ENCODE measurements at regions not wholly inside any gene's neighbourhood (a gene's known extent, or its start where the extent isn't known, plus 50 kb on each side); places are given as distances from the start of the nearest gene placed in this dataset.

- Histone ChIP-seq H3K27me3 (ENCODE audit: insufficient read depth, low read length) (no peaks in the 10 kb centered on the region), H3K27ac (ENCODE audit: low read depth, low read length) (no peak overlapping the region), H3K9me3 (ENCODE audit: control insufficient read depth in 1 of 2, low read length in 2 of 2) (no peaks in the 10 kb centered on the region), H3K4me1 (ENCODE audit: insufficient read depth, low read length) (no peaks in the 10 kb centered on the region), H3K36me3 (ENCODE audit: insufficient read depth, low read length) (no peaks in the 10 kb centered on the region), H3K4me3 (ENCODE audit: low read length in 2 of 2) (no peak overlapping the region)
- Mint-ChIP-seq H3K27ac (no peak overlapping the region), H3K4me3 (no peak overlapping the region), H3K36me3 (no peaks in the 10 kb centered on the region), H3K27me3 (peaks cover 3 to 12% of the 10 kb centered on the region in 2 donors), H3K4me1 (no peaks in the 10 kb centered on the region), H3K9me3 (peaks cover 0 to 2% (median 0%) of the 10 kb centered on the region in 8 donors)
- ChIA-PET POLR2A (ENCODE audit: partially characterized antibody) (no interaction called here), CTCF (ENCODE audit: partially characterized antibody) (no interaction called here)
- no peak for DNase-seq
- intact Hi-C loops (cut with micrococcal nuclease), result no loop called here
Measured at GRCh38 chr15:31822463-31822862, 207.9 kb upstream of the CHRNA7 start.

- peaks cover 0 to 2% (median 0%) of the 10 kb centered on the region in 8 donors for H3K9me3 Mint-ChIP-seq
- Histone ChIP-seq H3K4me3 (ENCODE audit: low read length in 2 of 2) (no peak overlapping the region), H3K27me3 (ENCODE audit: insufficient read depth, low read length) (no peaks in the 10 kb centered on the region), H3K27ac (ENCODE audit: low read depth, low read length) (no peak overlapping the region), H3K36me3 (ENCODE audit: insufficient read depth, low read length) (no peaks in the 10 kb centered on the region), H3K9me3 (ENCODE audit: control insufficient read depth in 1 of 2, low read length in 2 of 2) (no peaks in the 10 kb centered on the region), H3K4me1 (ENCODE audit: insufficient read depth, low read length) (no peaks in the 10 kb centered on the region)
- ChIA-PET CTCF (ENCODE audit: partially characterized antibody) (no interaction called here), POLR2A (ENCODE audit: partially characterized antibody) (interaction anchor here (0.8 kb wide), 1 partner anchor 666 kb away, joined by 4 read pairs; no protein-coding TSS in a partner anchor)
- no peak overlapping the region for H3K4me3 Mint-ChIP-seq
- peaks cover 5 to 12% of the 10 kb centered on the region in 2 donors for H3K27me3 Mint-ChIP-seq
- intact Hi-C loops (cut with micrococcal nuclease), result no loop called here
- no peak for DNase-seq
- no peak overlapping the region for H3K27ac Mint-ChIP-seq
- H3K4me1 Mint-ChIP-seq, result no peaks in the 10 kb centered on the region
- no peaks in the 10 kb centered on the region for H3K36me3 Mint-ChIP-seq
Measured at GRCh38 chr15:31824024-31824423, 206.3 kb upstream of the CHRNA7 start.

GRCh38 chr15:31828594-31828993, 201.7 kb upstream of the CHRNA7 start:
- Mint-ChIP-seq H3K4me3 (no peak overlapping the region), H3K36me3 (no peaks in the 10 kb centered on the region), H3K27ac (no peak overlapping the region), H3K9me3 (peaks cover 0 to 4% (median 0%) of the 10 kb centered on the region in 8 donors), H3K27me3 (peaks cover 15 to 21% of the 10 kb centered on the region in 2 donors), H3K4me1 (no peaks in the 10 kb centered on the region)
- H3K9me3 ChIP-seq (ENCODE audit: control insufficient read depth in 1 of 2, low read length in 2 of 2), result no peaks in the 10 kb centered on the region
- no peak overlapping the region for H3K27ac ChIP-seq (ENCODE audit: low read depth, low read length)
- POLR2A ChIA-PET (ENCODE audit: partially characterized antibody), result no interaction called here
- H3K27me3 ChIP-seq (ENCODE audit: insufficient read depth, low read length), result no peaks in the 10 kb centered on the region
- no peak overlapping the region for H3K4me3 ChIP-seq (ENCODE audit: low read length in 2 of 2)
- no peaks in the 10 kb centered on the region for H3K36me3 ChIP-seq (ENCODE audit: insufficient read depth, low read length)
- CTCF ChIA-PET (ENCODE audit: partially characterized antibody), result no interaction called here
- intact Hi-C loops (cut with micrococcal nuclease), result no loop called here
- H3K4me1 ChIP-seq (ENCODE audit: insufficient read depth, low read length), result no peaks in the 10 kb centered on the region
- DNase-seq, result no peak

- peaks cover 20% of the 10 kb centered on the region in 2 donors for H3K27me3 Mint-ChIP-seq
- ChIA-PET POLR2A (ENCODE audit: partially characterized antibody) (no interaction called here), CTCF (ENCODE audit: partially characterized antibody) (no interaction called here)
- H3K4me1 Mint-ChIP-seq, result no peaks in the 10 kb centered on the region
- intact Hi-C loops (cut with micrococcal nuclease), result no loop called here
- Histone ChIP-seq H3K27me3 (ENCODE audit: insufficient read depth, low read length) (no peaks in the 10 kb centered on the region), H3K36me3 (ENCODE audit: insufficient read depth, low read length) (no peaks in the 10 kb centered on the region), H3K4me3 (ENCODE audit: low read length in 2 of 2) (no peak overlapping the region), H3K4me1 (ENCODE audit: insufficient read depth, low read length) (no peaks in the 10 kb centered on the region), H3K9me3 (ENCODE audit: control insufficient read depth in 1 of 2, low read length in 2 of 2) (no peaks in the 10 kb centered on the region), H3K27ac (ENCODE audit: low read depth, low read length) (no peak overlapping the region)
- DNase-seq, result no peak
- no peak overlapping the region for H3K4me3 Mint-ChIP-seq
- peaks cover 0 to 4% (median 0%) of the 10 kb centered on the region in 8 donors for H3K9me3 Mint-ChIP-seq
- H3K36me3 Mint-ChIP-seq, result no peaks in the 10 kb centered on the region
- no peak overlapping the region for H3K27ac Mint-ChIP-seq
Measured at GRCh38 chr15:31830591-31830990, 199.7 kb upstream of the CHRNA7 start.

GRCh38 chr15:31831596-31831995, 198.7 kb upstream of the CHRNA7 start:
- peaks cover 20 to 21% of the 10 kb centered on the region in 2 donors for H3K27me3 Mint-ChIP-seq
- H3K4me3 Mint-ChIP-seq, result no peak overlapping the region
- Histone ChIP-seq H3K36me3 (ENCODE audit: insufficient read depth, low read length) (no peaks in the 10 kb centered on the region), H3K27ac (ENCODE audit: low read depth, low read length) (no peak overlapping the region), H3K4me3 (ENCODE audit: low read length in 2 of 2) (no peak overlapping the region), H3K9me3 (ENCODE audit: control insufficient read depth in 1 of 2, low read length in 2 of 2) (no peaks in the 10 kb centered on the region), H3K27me3 (ENCODE audit: insufficient read depth, low read length) (no peaks in the 10 kb centered on the region), H3K4me1 (ENCODE audit: insufficient read depth, low read length) (no peaks in the 10 kb centered on the region)
- ChIA-PET POLR2A (ENCODE audit: partially characterized antibody) (no interaction called here), CTCF (ENCODE audit: partially characterized antibody) (no interaction called here)
- H3K27ac Mint-ChIP-seq, result no peak overlapping the region
- no peaks in the 10 kb centered on the region for H3K36me3 Mint-ChIP-seq
- no peaks in the 10 kb centered on the region for H3K4me1 Mint-ChIP-seq
- no peak for DNase-seq
- intact Hi-C loops (cut with micrococcal nuclease), result no loop called here
- peaks cover 0 to 4% (median 0%) of the 10 kb centered on the region in 8 donors for H3K9me3 Mint-ChIP-seq

GRCh38 chr15:31834654-31835053, 195.7 kb upstream of the CHRNA7 start:
- Histone ChIP-seq H3K4me3 (ENCODE audit: low read length in 2 of 2) (no peak overlapping the region), H3K27ac (ENCODE audit: low read depth, low read length) (no peak overlapping the region), H3K27me3 (ENCODE audit: insufficient read depth, low read length) (no peaks in the 10 kb centered on the region), H3K36me3 (ENCODE audit: insufficient read depth, low read length) (no peaks in the 10 kb centered on the region), H3K9me3 (ENCODE audit: control insufficient read depth in 1 of 2, low read length in 2 of 2) (no peaks in the 10 kb centered on the region), H3K4me1 (ENCODE audit: insufficient read depth, low read length) (no peaks in the 10 kb centered on the region)
- Mint-ChIP-seq H3K27ac (no peak overlapping the region), H3K9me3 (peaks cover 0 to 5% (median 0%) of the 10 kb centered on the region in 8 donors), H3K27me3 (peaks cover 13 to 15% of the 10 kb centered on the region in 2 donors), H3K4me3 (no peak overlapping the region), H3K4me1 (no peaks in the 10 kb centered on the region), H3K36me3 (no peaks in the 10 kb centered on the region)
- ChIA-PET POLR2A (ENCODE audit: partially characterized antibody) (no interaction called here), CTCF (ENCODE audit: partially characterized antibody) (no interaction called here)
- DNase-seq, result no peak
- intact Hi-C loops (cut with micrococcal nuclease), result no loop called here

GRCh38 chr15:31839388-31839787, 190.9 kb upstream of the CHRNA7 start:
- Mint-ChIP-seq H3K4me1 (no peaks in the 10 kb centered on the region), H3K9me3 (peaks cover 0 to 2% (median 0%) of the 10 kb centered on the region in 8 donors), H3K36me3 (no peaks in the 10 kb centered on the region), H3K27ac (no peak overlapping the region), H3K27me3 (peaks cover 6 to 8% of the 10 kb centered on the region in 2 donors), H3K4me3 (no peak overlapping the region)
- H3K4me3 ChIP-seq (ENCODE audit: low read length in 2 of 2), result no peak overlapping the region
- H3K27ac ChIP-seq (ENCODE audit: low read depth, low read length), result no peak overlapping the region
- intact Hi-C loops (cut with micrococcal nuclease), result no loop called here
- ChIA-PET CTCF (ENCODE audit: partially characterized antibody) (no interaction called here), POLR2A (ENCODE audit: partially characterized antibody) (no interaction called here)
- no peaks in the 10 kb centered on the region for H3K9me3 ChIP-seq (ENCODE audit: control insufficient read depth in 1 of 2, low read length in 2 of 2)
- DNase-seq, result no peak
- H3K36me3 ChIP-seq (ENCODE audit: insufficient read depth, low read length), result no peaks in the 10 kb centered on the region
- H3K4me1 ChIP-seq (ENCODE audit: insufficient read depth, low read length), result no peaks in the 10 kb centered on the region
- no peaks in the 10 kb centered on the region for H3K27me3 ChIP-seq (ENCODE audit: insufficient read depth, low read length)

GRCh38 chr15:31840849-31841476, 189.4 kb upstream of the CHRNA7 start:
- Mint-ChIP-seq H3K27ac (no peak overlapping the region), H3K4me3 (no peak overlapping the region), H3K36me3 (no peaks in the 10 kb centered on the region), H3K27me3 (peaks cover 0 to 3% of the 10 kb centered on the region in 2 donors), H3K9me3 (peaks cover 0 to 2% (median 0%) of the 10 kb centered on the region in 8 donors), H3K4me1 (no peaks in the 10 kb centered on the region)
- intact Hi-C loops (cut with micrococcal nuclease), result no loop called here
- CTCF ChIA-PET (ENCODE audit: partially characterized antibody), result no interaction called here
- peak in 1 of 5 donors; percentile 22 for DNase-seq
- H3K9me3 ChIP-seq (ENCODE audit: control insufficient read depth in 1 of 2, low read length in 2 of 2), result no peaks in the 10 kb centered on the region
- H3K4me1 ChIP-seq (ENCODE audit: insufficient read depth, low read length), result no peaks in the 10 kb centered on the region
- no peaks in the 10 kb centered on the region for H3K36me3 ChIP-seq (ENCODE audit: insufficient read depth, low read length)
- no peaks in the 10 kb centered on the region for H3K27me3 ChIP-seq (ENCODE audit: insufficient read depth, low read length)
- POLR2A ChIA-PET (ENCODE audit: partially characterized antibody), result no interaction called here
- H3K27ac ChIP-seq (ENCODE audit: low read depth, low read length), result no peak overlapping the region
- H3K4me3 ChIP-seq (ENCODE audit: low read length in 2 of 2), result no peak overlapping the region
